ENCODE measurements at regions not wholly inside any gene's neighbourhood (a gene's known extent, or its start where the extent isn't known, plus 50 kb on each side); places are given as distances from the start of the nearest gene placed in this dataset.

GRCh38 chrX:33465137-33465536 is 253.8 kb upstream of the DMD start:
- no peak for DNase-seq

GRCh38 chrX:33457102-33457501 is 245.8 kb upstream of the DMD start:
- no peak for DNase-seq

- DNase-seq: no peak
These were observed 235.9 kb upstream of the DMD start for GRCh38 chrX:33447285-33447684.

GRCh38 chrX:33434256-33435092 is 223.1 kb upstream of the DMD start:
- DNase-seq: peak; percentile 12

- no peak for DNase-seq
These were observed 205.0 kb upstream of the DMD start for GRCh38 chrX:33416273-33416805.

- DNase-seq: no peak
These were observed 204.1 kb upstream of the DMD start for GRCh38 chrX:33415459-33415858.

- no peak for DNase-seq
These were observed 174.2 kb upstream of the DMD start for GRCh38 chrX:33385546-33385945.

- no peak for DNase-seq
These were observed 168.5 kb upstream of the DMD start for GRCh38 chrX:33379839-33380238.

GRCh38 chrX:33357606-33358005 is 146.3 kb upstream of the DMD start:
- DNase-seq: no peak

- DNase-seq: no peak
These were observed 127.9 kb upstream of the DMD start for GRCh38 chrX:33339219-33339618.

- no peak for DNase-seq
These were observed 125.4 kb upstream of the DMD start for GRCh38 chrX:33336783-33337182.

- DNase-seq: no peak
These were observed 121.9 kb upstream of the DMD start for GRCh38 chrX:33333271-33333670.

- no peak for DNase-seq
These were observed 119.4 kb upstream of the DMD start for GRCh38 chrX:33330798-33331197.

- no peak for DNase-seq
These were observed 112.8 kb upstream of the DMD start for GRCh38 chrX:33324099-33324498.

- no peak for DNase-seq
These were observed 96.6 kb upstream of the DMD start for GRCh38 chrX:33307911-33308354.

- no peak for DNase-seq
These were observed 87.3 kb upstream of the DMD start for GRCh38 chrX:33298622-33299021.

GRCh38 chrX:33285550-33285949 is 74.2 kb upstream of the DMD start:
- no peak for DNase-seq

GRCh38 chrX:33277046-33277445 is 65.7 kb upstream of the DMD start:
- DNase-seq: no peak

GRCh38 chrX:33273535-33273934 is 62.2 kb upstream of the DMD start:
- no peak for DNase-seq

- DNase-seq: no peak
These were observed 61.6 kb upstream of the DMD start for GRCh38 chrX:33272986-33273385.

Measured in CD4-positive, alpha-beta T cell treated with Interleukin-10 for 1 hour (primary cell).